ENCODE measurements at regions not wholly inside any gene's neighbourhood (a gene's known extent, or its start where the extent isn't known, plus 50 kb on each side); places are given as distances from the start of the nearest gene placed in this dataset.

DNA sequence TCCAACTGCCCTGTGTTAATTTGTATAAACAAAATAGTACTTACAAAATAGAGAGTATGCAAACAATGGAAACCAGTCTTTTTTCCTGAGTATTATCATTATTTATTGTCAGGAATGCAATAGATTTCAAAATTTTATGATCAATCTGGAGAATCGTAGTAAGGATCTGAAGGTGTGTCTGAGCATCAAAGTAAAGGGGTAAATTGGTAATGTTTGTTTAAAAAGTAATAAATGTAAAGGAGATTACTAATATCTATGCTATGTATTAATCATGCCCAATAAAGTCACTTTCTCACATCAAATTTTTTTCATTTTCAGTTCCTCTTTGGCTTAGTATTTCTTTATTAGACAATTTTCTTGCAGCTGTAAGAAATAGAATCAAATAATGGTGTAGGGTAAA, 1507.1 kb upstream of the PCDH7 start:
- TF ChIP-seq POLR2AphosphoS5 (IDR thresholded peaks at IDR 0.05; ENCODE audit: borderline replicate concordance, low read depth, low read length) (no peak), EZH2 (IDR thresholded peaks at IDR 0.05) (no peak), FOXP2 (optimal IDR thresholded peaks at IDR 0.05; ENCODE audit: control extremely low read depth, extremely low read length, insufficient read depth) (no peak)
